Sciatic nerve (tissue), 2 donors: ENCODE measurements at regions not wholly inside any gene's neighbourhood (a gene's known extent, or its start where the extent isn't known, plus 50 kb on each side); places are given as distances from the start of the nearest gene placed in this dataset.

ENCODE experiments used
- ATAC-seq: fragments of 200-7000 bp; cut with Tn5 transposase; one replicate; pipeline ENCODE4 v1.9.1; 2020; ENCODE audit warnings: mild to moderate bottlenecking, moderate library complexity
- DNase-seq: peaks from one replicate; pipeline ENCODE4 v3.0.0-alpha.2; 2020; ENCODE audit warnings: low spot score
- intact Hi-C: fragments of 100-400 bp; cut with DNase I; formaldehyde crosslinking; loops from one replicate; pipeline ENCODE4 v1.14.2; 2022
- donor health status: DM: no; HTN: no; CAD: no.
- donor health status: DM: no; HTN: no; CAD: no.

DNA sequence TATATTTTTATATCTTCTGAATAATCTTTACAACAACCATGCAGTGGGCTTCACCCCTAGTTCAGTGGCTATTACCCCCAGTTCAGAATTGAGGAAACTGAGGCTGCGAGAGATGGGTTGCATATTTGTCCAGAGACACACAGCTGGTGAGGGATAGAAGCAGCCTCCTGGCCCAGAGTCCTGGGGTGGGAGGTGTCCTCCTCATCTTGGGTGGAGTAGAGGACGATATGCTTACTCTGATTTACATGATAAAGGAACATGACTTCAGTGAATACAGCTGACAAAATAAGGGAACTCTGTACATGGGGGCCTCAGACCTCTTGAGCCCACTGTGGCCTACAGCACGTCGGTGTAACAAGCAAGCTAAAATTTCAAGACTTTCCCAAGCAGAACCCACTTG, 214.7 kb downstream of the FBXO15 start:
- intact Hi-C loops: no loop called here
- ATAC-seq (no peak), DNase-seq (no peak)

GRCh38 chr18:73927496-73927895, 220.1 kb downstream of the FBXO15 start:
- intact Hi-C loops: no loop called here
- no peak for DNase-seq
- no peak for ATAC-seq

- DNase-seq (no peak), ATAC-seq (no peak)
- intact Hi-C loops: no loop called here
Measured at GRCh38 chr18:73924836-73925235, 222.8 kb downstream of the FBXO15 start.

GRCh38 chr18:73924307-73924706, 223.3 kb downstream of the FBXO15 start:
- no peak for ATAC-seq
- no peak for DNase-seq
- intact Hi-C loops: no loop called here

DNA sequence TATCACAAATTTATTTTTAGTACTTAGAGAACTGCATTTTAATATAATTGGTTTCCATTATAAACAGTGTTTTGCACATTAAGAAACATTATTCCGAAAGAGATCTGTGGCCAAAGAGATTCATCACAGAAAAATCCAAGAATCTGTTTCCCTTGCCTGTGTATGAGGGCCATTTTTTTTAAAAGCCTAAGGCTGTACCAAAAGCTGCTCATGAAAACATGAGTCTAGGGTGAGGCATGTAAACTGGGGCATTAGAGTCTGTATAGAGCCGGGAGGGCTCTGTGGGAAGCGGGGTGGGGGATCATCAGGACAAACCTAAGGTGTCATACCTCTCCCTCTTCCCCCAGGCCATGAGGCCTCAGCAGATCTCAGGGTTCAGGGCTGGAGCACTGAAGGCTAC, 223.8 kb downstream of the FBXO15 start:
- intact Hi-C loops: no loop called here
- no peak for ATAC-seq
- DNase-seq: no peak

- DNase-seq (no peak), ATAC-seq (no peak)
- intact Hi-C loops: no loop called here
Measured at GRCh38 chr18:73920033-73920432, 227.6 kb downstream of the FBXO15 start.

DNA sequence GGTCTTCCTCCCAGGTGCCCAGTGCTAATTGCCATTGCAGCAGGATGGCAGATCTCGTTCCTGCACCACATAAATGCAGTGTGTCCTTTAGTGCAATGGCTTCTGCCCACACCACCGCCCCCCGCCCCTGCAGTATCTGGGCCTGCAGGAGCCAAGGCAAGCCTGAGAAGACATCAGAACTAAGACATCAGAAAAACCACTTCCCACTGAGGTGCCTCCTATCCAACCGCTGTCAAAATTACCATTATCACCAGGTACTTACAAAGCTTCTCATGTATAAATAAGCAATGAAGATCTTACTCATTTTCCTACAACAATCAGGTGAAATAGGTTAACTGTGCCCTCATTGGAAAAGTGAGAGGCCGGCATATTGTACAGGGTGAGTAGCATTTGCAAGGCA, 228.8 kb downstream of the FBXO15 start:
- DNase-seq (no peak), ATAC-seq (no peak)
- intact Hi-C loops: no loop called here

DNA sequence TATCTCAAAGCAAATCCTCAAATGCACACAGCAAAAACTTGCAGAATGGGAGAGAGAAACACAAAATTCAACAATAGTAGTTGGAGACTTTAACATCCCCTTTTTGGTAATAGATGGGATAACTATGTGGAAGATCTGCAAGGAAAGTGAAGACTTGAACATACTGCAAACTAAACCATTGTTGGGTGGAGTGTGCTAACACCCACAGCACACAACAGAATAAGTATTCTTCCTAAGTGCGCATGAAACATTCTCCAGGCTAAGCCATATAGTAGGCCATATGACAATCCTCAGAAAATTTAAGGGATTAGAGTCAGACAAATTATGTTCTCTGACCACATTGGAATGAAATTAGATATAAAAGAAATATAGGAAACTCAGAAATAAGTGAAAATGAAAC, 230.6 kb downstream of the FBXO15 start:
- intact Hi-C loops: no loop called here
- ATAC-seq (no peak), DNase-seq (no peak)

DNA sequence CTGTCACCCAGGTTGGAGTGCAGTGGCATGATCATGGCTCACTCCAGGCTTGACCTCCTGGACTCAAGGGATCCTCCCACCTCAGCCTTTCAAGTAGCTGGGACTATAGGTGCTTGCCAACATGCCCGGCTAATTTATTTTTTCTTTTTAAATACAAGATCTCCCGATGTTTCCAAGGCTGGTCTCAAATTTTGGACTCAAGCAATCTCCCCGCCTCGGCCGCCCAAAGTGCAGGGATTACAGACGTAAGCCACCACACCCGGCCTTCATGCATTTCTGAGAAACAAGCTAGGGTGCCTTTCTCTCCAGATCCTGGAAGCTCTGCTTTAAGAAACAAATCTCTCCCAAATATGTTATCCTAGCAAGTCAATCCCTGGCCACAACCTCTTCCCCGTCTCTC, 234.1 kb downstream of the FBXO15 start:
- ATAC-seq: no peak
- DNase-seq: no peak
- intact Hi-C loops: no loop called here

- ATAC-seq (no peak), DNase-seq (no peak)
- intact Hi-C loops: no loop called here
Measured at GRCh38 chr18:73908323-73908722, 239.3 kb downstream of the FBXO15 start.

DNA sequence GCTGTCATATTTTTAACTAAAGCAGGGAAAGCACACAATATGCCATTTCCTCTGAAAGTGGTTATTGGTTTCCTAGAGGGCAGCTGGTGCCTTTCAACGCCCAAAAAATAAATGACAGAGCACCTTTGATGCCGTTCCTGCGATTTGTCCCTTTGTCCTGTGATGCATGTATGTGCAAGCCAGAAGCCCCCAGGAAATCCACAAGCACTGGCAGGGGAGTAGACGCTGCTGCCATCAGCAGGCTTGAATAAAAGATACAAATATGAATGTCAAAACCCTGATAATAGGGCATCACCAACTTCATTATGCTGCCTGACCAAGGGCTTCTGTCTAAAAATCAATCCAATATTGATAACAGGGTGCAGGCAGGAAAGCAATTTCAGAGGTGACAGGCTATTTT, 246.1 kb downstream of the FBXO15 start:
- ATAC-seq (no peak), DNase-seq (no peak)
- intact Hi-C loops: no loop called here

- no peak for DNase-seq
- intact Hi-C loops: no loop called here
- no peak for ATAC-seq
Measured at GRCh38 chr18:73901151-73901550, 246.5 kb downstream of the FBXO15 start.

DNA sequence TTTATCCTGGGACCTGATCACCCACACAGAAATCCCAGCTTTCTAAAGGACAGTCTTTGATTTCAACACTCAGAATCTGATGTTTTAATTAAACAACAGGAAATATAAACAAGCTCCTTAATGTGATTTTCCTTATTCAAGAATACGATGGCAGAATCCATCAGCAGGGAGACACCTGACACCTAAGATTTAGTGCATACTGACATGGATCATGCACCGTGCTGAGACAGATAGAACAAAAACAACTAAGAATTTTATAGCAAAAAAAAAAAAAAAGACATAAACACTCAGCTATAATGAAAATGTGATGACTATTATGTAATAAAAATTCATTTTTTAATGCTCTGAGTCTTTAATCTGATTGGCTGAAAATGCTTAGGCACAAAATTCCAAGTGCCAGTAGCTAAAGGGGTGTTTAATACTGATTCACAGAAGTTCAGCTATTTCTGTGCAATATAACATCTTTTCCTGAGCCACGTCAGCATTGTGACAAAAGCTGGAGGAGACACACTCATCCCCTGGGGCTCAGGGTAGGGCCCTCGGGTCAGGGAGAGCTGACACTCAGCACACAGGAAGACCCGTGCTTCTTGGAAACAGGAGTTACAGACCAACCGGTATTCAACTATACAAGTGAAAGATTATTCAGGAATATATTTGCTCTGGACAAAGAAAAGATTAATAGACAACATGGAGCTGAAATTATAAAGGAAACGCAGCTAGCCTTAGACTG, 247.4 kb downstream of the FBXO15 start:
- intact Hi-C loops: no loop called here
- no peak for DNase-seq
- no peak for ATAC-seq

DNA sequence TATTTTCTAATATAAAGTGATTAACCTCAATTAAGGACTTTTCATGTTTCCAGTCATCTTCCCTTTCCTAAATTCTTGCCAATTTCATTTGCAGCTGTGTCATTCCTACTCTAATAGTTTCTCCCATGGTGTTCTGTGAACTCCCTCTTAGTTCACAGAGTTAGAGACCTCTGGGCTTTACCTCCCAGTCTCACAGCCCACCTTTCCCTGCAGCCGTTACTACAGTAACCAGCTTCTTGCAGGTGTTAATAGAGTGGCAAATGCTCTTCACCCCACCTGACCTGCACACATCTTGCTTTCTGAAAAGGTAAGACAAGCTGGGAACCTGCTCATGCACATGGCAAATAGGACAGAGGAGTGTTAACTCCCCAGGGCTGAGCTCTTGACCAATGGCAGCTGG, 250.1 kb downstream of the FBXO15 start:
- DNase-seq (no peak), ATAC-seq (no peak)
- intact Hi-C loops: no loop called here

DNA sequence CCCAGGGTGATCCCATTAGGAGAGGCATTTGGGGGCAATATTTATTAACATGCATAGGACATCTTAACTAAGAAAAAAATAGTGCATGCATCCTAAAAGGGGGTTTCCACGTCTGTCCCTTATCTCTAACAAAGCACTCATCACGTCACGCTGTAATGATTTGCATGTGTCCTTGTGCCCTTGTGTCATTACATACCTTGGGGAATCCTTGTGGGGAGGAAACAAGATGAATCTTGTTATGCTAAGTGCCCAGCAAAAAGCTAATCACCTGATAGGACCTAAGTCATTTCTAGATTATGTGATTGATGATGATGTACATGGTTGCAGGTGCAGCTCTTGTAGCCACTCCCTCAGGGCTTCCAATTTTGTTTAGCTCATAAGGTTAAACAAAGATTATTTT, 250.9 kb downstream of the FBXO15 start:
- no peak for ATAC-seq
- intact Hi-C loops: no loop called here
- DNase-seq: no peak

- no peak for ATAC-seq
- intact Hi-C loops: no loop called here
- DNase-seq: no peak
Measured at GRCh38 chr18:73895701-73896100, 251.9 kb downstream of the FBXO15 start.

- intact Hi-C loops: no loop called here
- DNase-seq (no peak), ATAC-seq (no peak)
Measured at GRCh38 chr18:73893880-73894279, 253.8 kb downstream of the FBXO15 start.

GRCh38 chr18:73891572-73892421, 255.8 kb downstream of the FBXO15 start:
- no peak for DNase-seq
- no peak for ATAC-seq
- intact Hi-C loops: no loop called here

DNA sequence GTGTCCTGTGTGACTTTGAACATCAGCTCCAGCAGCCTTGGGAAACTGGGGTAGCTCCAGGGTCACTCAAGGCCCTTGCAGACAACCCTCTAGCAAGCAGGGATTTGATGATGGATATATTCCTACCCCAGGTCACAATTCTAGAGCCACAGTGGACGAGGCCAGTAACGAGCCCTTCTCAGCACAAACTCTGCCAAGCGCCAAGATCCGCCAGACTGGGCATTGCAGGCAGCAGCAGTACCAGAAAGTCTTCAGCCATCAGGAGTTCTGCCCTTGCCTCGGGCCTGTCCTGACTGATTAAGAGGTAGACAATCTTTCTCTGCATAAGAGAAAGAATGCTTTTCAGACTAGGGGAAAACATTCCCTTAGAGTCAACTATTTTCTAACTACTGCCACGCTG, 259.1 kb downstream of the FBXO15 start:
- DNase-seq (no peak), ATAC-seq (no peak)
- intact Hi-C loops: no loop called here

DNA sequence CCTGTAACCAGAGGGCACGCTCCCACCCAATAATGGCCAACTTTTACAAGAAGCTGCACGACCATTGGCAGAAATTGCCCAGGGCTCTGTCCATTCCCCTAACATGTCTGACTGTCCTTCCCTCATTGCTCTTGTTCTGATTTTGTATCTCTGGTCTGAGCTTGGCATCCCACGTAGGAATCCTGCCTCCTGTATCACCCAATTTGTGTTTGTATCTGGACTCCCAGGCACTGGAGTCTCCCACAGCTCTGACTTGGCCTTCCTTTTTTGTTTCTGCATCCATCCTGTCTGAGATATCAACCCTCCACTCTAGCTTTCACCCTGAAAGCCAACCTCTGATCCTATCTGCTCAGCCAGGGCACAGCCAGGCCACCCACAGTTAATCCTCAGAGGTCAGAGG, 259.8 kb downstream of the FBXO15 start:
- intact Hi-C loops: no loop called here
- no peak for ATAC-seq
- no peak for DNase-seq

DNA sequence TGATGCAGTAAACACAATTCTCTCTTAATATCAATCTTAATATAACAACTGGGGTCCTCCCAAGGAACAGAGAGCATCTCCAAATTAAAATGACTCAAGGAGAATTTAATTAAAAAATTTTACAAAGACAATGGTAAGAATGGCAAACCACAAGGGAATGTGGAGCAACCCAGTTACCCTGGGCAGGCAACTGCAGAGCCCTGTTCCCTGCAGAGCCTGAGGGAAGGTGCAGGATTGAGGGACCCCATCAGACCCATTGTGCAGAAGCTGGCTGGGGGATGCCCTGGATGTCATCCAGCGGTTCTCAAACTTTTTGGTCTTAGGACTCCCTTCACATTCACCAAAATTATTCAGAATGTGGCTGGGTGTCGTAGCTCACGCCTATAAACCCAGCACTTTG, 262.8 kb downstream of the FBXO15 start:
- DNase-seq: no peak
- intact Hi-C loops: no loop called here

More for the DNA sequence above, 262.8 kb downstream of the FBXO15 start:
- ATAC-seq: no peak
